GM21529 (cell line): ENCODE measurements at regions not wholly inside any gene's neighbourhood (a gene's known extent, or its start where the extent isn't known, plus 50 kb on each side); places are given as distances from the start of the nearest gene placed in this dataset.
A peak's percentile ranks its signal among the peaks of the same experiment; 100 is the strongest.
"Not testable (repeated sequence)": the region's sequence is repeated elsewhere in the genome, so short reads cannot be mapped to it uniquely, and the experiment has no call there.

Experiments used
- ATAC-seq: cut with Tn5 transposase; IDR thresholded peaks from one replicate; pipeline ENCODE4 v1.9.1; 2021; ENCODE audit not compliant: unreplicated experiment

DNA sequence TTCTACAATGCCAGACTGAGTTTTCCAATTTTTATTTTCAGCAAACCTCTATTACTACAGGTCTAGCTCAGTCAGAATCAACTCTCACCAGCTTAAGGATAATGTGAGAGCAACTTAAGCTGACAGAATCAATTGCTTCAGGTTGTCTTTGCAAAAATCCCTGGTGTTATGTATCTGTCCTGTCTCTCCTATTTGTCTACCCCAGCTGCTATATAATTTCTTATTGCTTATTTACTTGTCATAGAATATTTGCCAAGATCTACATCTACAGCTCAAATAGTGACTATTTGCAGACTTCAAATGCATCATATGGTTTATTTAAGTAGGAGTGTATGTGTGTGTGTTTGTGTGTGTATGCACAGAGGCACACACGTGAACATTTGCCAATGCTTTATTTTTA lies 54.1 kb downstream of the FOXG1 start:
- no peak for ATAC-seq

DNA sequence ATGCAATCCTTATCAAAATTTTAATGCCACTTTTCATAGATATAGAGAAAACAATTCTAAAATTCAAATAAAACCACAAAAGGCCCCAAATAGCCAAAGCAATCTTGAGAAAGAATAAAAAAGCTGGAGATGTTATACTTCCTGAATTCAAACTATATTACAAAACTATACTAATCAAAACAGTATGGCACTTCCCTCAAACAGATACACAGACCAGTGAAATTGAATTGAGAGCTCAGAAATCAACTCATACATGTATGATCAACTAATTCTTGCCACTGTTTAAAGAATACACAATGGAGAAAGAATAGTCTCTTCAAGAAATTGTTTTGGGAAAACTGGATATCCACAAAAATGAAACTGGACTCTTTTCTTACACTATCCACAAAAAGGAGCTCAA lies 55.4 kb downstream of the FOXG1 start:
- no peak for ATAC-seq

DNA sequence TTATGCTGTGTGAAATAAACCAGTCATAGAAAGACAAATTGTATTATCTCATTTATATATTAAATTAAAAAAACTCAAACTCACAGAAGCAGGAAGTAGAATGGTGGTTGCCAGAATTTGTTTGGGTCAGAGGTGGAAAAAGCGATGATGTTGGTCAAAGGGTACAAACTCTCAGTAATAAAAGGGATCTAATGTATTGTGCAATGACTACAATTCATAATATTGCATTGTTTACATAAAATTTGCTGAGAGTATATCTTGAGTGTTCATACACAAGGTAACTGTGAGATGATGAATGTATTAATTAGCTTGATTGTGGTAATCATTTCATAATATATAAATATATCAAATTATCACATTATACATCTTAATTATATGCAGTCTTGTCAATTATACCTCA lies 56.7 kb downstream of the FOXG1 start:
- no peak for ATAC-seq

DNA sequence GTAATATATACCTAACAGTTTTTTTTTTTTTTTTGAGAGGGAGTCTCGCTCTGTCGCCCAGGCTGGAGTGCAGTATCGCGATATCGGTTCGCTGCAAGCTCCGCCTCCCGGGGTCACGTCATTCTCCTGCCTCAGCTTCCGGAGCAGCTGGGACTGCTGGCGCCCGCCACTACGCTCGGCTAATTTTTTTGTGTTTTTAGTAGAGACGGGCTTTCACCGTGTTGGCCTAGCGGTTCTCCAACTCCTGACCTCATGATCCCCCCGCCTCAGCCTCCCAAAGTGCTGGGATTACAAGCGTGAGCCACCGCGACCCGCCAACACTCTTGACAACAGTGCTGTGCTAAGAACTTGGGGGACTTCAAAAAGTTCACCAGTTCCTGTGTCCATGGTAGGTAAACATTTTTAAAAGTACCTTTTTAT lies 63.5 kb downstream of the FOXG1 start:
- ATAC-seq, result no peak

DNA sequence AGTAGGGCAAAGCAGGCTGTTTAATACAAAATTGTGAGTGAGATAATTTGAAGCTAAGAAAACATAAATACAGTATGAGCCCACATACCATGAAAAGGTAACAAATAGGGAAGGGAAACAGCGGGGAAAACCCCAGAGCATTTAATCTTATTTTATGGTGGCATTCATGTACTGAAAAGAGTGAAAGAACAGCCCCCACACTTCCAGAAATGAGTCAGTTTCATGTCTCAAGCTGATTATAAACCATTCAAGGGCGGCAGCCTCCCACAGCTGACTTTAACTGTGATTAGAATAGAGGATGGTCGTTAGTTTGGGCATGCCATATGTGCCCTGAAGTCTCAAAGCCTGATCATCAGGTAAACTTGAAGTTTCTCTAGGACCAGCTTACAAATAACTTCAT lies 64.5 kb downstream of the FOXG1 start:
- ATAC-seq, result peak; percentile 98

DNA sequence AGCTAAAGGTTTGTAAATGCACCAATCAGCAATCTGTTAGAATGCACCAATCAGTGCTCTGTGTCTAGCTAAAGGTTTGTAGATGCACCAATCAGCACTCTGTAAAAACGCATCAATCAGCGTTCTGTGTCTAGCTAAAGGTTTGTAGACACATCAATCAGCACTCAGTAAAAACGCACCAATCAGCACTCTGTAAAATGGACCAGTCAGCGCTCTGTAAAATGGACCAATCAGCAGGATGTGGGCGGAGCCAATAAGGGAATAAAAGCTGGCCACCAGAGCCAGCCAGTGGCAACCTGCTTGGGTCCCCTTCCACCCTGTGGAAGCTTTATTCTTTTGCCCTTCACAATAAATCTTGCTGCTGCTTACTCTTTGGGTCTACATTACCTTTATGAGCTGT lies 76.0 kb downstream of the FOXG1 start:
- ATAC-seq, result not testable (repeated sequence)

DNA sequence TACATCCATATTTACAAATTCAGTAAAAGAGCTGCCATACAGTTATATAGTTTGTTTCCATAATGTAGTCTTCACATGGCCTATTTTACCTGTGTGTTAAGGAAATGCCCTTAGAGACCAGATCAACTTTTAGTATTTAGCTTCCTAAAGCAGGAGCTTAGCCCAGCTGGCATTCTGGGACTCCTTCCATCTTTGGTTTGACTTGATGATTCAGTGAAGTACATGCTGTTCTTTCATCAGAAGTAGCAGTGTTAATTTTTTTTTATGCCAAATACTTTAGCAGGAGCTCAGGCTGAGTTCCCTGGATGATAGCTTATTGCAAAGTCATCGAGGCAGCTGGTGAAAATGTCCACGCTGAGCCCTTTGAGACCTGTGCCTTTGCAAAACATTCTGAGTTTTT lies 101.0 kb downstream of the FOXG1 start:
- ATAC-seq, result no peak

DNA sequence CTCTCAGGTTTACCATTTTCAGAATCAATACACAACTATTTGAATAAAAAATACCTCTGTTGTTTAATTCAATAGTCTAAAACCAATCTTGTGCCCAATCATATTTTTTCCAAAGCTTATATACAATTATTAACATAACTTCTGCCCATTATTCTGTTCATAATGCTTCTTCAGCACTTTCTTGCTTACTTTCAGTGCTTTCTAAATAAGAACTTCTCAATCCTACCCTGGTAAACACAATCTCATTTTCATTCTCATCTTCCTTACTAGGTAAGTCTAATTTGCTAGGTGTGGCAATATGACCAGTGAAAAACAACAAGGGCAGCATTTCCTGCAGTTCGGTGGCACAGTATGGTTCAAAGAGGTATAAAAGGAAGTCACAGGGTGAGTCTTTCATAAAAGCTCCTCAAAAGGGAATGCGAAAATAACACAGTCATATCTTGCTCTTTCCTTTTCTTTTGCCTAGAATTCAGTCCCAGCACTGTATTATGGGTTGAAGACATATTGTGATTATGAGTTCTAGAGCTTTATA lies 103.5 kb downstream of the FOXG1 start:
- ATAC-seq, result no peak

DNA sequence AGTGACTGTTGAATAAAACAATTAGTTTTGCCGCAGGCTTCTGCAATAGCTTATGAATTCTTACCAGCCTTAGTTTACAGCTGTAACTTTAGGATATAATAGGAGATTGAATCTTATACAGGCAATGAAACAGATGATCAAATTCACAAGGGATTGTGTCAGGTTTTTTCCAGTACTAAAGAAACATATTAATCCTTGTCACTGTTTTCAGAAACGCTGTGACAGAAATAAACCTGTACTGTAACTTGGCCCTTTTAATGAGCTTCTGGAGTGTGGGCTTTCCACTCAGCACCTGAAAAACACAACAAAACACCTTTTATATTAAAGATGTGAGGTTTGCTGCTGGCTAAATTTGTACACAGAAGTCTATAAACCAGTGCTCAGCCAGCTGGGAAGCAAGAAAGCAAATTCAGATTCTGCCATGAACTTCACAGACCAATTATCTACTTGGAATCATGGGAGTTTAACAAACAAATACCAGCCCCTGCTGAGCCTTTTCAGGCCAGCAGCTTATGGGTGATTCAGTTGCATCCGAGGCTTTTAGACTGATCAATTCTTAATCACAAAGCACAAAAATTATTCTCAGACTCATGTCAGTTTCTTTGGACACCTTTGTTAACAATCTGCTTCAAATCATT lies 109.5 kb downstream of the FOXG1 start:
- no peak for ATAC-seq

DNA sequence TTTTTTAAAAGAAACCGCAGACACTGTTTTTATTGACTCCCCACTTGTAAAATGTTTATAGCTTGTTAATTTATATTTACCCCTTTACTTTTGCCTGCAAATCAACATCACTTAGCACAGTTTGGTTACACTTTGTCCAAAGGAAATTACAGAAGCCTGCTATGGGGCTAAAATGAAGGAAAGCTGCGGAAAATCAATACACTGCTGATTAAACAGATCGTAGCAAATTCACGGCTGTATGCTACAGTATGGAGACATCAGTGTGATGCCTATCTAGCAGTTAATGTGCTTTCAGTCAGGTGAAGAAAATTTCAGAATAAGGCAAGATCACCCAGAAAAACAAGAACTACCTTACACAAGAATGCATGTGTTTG lies 110.0 kb downstream of the FOXG1 start:
- ATAC-seq, result no peak

DNA sequence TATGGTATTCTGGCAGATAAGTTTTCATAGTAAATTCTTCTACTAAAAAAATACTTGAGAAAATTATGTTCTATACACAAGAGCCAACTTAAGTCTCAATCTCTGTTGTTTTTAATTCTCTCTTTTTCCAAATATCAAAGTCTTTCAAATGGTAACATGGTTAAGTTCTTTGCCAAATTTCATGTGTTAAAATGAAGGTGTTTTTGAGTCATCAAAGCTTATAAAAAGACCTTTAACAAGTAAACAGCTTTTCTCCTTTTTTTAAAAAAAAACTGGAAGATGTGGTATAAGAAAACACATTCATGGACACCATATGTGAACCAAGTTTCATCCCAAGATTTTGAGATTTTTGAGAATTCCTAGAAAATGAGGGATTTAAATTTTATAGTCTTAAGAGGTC lies 111.3 kb downstream of the FOXG1 start:
- ATAC-seq, result no peak

DNA sequence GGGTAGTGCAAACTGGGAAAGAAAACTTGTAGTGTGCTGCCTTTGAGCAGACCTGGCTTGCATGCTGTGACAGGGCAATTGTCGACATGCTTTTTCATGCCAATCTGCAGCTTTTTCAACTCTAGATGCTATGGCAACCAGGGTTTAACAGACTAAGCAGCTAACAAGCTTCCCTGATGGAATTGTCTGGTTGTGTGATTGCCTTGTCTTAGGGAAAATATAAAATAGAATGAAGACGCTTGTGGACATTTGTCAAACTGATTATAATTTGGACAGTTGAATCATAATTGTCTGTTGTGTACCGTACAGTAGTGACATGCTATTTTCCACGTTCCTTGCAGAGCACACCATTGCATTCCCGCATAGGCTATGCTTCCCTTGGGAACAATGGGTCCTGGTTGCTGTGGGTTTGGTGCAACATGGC lies 113.0 kb downstream of the FOXG1 start:
- no peak for ATAC-seq

DNA sequence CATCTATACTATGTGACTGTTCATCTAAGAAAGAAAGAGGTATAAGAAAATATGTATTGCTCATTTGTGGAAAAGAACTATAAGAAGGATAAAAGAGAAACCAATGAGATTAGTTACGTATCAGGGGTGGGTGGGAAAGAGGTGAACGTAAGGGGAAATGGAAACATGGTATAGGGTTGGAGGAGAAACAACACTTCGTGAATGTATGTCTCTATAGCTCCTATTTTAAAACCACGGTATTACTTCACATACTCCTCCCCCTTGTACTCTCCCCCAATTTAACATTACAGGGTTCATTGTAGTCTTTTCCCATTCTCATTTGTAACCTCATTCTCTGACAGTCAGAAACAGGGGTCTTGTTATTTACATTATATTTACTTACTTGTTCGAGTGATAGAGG lies 120.4 kb downstream of the FOXG1 start:
- ATAC-seq, result no peak

DNA sequence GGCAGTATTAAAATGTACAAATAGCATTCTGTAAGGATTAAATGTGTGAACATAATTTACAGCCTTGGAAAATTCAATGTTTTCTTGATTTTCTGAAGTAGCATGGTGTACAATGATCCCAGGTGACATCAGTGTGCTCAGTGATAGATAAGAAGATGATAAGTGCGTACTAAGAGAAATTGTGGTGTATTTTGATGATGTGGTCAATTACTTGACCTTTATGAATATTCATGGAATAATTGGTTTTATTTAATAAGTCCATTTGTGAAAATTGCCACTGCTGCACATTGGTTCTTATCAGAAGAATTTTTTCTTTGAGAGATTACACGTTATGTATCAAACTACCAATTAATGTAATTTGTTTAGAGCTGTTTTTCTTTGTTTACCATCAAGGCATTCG lies 128.8 kb downstream of the FOXG1 start:
- ATAC-seq, result no peak

DNA sequence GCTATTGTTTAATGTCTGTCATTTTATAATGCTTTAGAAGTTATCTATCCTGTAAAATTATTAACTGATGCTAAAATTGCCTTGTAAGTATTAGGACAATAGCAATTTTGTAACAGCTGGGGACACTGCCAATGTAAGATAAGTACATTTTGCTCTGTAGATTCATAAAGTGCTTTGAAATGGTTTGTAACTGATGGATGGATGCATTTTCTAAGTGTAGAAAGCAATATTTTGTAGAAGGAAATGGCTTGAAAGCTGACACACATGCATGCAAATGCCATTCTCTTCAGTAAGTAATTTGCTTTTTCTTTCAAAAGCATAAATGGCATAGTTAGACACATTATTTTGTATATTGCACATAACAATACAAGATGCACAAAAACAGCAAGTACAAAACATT lies 129.8 kb downstream of the FOXG1 start:
- ATAC-seq, result no peak

DNA sequence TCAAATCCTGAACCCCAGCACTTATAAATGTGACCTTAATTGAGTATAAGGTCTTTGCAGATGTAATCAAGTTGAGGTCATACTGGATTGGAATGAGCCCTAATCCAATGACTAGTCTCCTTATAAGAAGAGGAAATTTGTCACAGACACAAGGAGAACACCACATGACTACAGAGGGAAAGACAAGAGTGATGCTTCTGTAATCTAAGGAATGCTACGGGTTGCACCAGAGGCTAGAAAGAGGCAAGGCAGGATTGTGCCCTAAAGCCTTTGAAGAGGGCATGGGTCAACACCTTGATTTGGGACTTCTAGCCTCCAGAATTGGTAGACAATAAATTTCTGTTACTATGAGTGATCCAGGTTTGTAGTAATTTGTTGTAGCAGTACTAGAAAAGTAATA lies 135.0 kb downstream of the FOXG1 start:
- ATAC-seq, result no peak

DNA sequence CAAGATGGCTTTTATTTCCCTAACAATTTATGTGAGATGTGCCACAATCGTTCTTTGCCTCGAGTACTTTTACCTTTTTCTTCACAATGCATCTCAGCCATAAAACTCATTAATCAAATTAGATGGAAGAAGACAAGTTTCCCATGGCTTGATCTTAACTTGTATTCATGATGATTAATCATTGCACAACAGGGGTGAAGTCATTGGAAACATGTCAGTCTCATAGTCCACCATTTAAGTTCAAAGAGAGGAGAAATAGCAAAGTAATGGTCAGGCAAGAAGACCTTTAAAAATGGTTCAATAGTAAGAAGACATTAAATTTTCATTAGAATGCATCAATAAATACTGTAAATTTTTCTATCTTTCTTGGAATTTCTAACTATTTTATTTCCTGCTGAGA lies 136.3 kb downstream of the FOXG1 start:
- ATAC-seq, result no peak

DNA sequence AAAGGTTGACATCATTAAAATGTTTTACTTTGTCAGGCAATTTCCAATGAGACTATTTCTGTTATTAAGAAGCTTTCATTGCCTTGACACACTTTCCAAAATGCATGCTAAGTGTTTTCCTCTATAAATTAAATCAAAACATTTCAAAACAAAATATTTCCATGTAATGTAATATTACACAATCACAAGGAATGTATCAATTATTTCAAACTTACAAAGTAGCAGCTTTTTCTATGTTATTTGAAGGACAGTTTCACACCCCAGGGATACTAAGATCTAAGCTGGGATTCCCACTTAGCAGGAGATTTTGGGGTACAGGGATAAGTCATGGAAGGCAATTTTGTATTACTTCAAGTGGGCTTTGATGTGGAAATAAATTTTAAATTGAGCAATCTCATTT lies 144.9 kb downstream of the FOXG1 start:
- ATAC-seq, result no peak

DNA sequence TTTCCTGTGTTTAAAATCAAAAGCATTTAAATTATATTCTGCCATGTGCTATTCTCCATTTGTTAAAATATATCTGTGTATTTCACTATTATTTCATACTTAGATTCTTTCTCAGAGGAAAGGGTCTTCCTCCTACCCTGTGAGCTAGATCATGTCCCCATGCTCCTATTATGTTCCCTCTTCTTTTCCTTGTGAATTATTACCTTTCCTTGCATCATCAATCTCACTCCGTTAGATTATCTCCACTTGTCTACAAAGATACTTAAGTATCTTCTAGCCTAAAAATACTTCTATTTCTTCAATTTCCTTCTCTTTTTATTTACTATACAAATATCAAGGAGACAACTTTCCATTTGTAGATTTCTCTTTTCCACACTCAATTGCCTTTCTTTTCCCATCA lies 146.5 kb downstream of the FOXG1 start:
- no peak for ATAC-seq

DNA sequence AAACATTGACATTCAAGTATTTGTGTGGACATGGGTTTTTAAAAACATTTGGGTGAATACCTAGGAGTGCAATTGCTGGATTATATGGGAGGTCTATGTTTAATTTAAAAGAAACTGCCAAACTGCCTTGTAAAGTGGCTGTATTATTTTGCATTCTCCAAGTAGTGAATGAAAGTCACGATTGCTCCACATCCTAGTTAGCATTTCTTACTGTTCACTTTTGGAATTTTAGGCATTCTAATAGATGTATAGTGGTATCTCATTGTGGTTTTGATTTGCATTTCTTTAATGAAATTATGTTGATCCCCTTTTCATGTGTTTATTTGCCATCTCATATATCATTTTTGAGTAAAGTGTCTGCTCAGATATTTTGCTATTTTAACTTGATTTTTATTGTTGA lies 159.5 kb downstream of the FOXG1 start:
- no peak for ATAC-seq

DNA sequence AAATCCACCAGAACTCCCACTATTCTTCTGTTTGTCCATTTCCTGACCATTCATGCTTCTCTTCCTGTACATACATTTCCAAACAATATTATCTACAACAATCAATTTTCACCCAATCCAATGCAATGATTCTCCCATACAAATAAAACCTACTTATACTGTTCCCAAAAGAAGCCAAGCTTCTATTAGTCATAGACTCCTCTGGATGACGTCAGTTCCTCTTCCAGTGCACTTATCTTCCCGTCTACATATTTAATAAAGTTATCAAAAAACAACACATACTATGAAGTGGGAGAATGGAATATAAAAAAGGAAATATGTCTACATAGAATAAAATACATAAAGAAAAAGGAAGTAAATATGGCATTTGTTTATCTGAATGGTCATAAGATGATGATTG lies 165.4 kb downstream of the FOXG1 start:
- ATAC-seq, result no peak

DNA sequence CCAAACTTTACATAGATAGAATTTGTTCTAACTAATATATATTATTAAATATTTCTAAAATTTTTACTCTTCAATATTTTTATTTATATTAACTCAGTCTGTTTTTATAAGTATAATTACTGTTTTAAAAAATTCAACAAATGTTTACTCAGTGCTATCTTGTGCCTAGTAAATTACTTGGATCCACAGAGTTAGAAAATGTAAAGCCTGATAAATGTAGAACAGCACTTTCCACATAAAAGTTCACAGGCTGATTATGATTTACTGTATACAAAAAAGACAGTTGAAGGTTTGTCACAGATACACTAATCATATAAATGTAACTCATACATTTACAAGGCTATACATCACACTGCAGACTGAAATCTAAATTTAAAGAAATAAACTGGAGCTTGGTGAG lies 170.0 kb downstream of the FOXG1 start:
- ATAC-seq, result no peak

DNA sequence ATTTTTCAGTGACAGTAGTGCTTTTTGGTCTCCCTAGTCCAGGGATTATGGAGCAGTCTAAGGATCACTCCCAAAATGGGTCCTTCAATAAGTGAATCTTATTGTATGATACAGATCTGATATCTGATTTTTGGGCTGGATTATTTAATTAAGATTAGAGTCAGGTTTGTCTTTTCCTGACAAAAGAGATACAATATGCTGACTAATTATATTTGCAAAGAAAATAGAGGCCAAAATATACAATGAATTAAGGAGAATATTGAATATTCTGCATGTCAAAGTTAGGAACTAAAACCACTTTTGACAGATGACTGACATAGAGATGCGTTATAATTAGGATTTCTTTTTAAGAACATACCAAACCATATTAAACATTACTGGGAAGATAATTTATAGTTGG lies 175.2 kb downstream of the FOXG1 start:
- no peak for ATAC-seq
